ENCODE measurements at regions not wholly inside any gene's neighbourhood (a gene's known extent, or its start where the extent isn't known, plus 50 kb on each side); places are given as distances from the start of the nearest gene placed in this dataset.
A peak's percentile ranks its signal among the peaks of the same experiment; 100 is the strongest.

GRCh38 chr20:60255866-60256265 lies 297.6 kb downstream of the CDH26 start:
- peak; percentile 13 for DNase-seq (ENCODE audit: low read depth, low spot score)
- H3K4me3 ChIP-seq (ENCODE audit: low read depth, low read length): no peak overlapping the region
- in situ Hi-C loops (cut with HindIII; ENCODE audit: low sequenced_read_pairs): no loop called here
- no peak for TF ChIP-seq CTCF (IDR thresholded peaks at IDR 0.05; ENCODE audit: low read depth, low read length)

GRCh38 chr20:60256811-60257210 lies 298.6 kb downstream of the CDH26 start:
- no peak for TF ChIP-seq CTCF (IDR thresholded peaks at IDR 0.05; ENCODE audit: low read depth, low read length)
- no peak overlapping the region for H3K4me3 ChIP-seq (ENCODE audit: low read depth, low read length)
- no peak for DNase-seq (ENCODE audit: low read depth, low spot score)
- in situ Hi-C loops (cut with HindIII; ENCODE audit: low sequenced_read_pairs): no loop called here

DNA sequence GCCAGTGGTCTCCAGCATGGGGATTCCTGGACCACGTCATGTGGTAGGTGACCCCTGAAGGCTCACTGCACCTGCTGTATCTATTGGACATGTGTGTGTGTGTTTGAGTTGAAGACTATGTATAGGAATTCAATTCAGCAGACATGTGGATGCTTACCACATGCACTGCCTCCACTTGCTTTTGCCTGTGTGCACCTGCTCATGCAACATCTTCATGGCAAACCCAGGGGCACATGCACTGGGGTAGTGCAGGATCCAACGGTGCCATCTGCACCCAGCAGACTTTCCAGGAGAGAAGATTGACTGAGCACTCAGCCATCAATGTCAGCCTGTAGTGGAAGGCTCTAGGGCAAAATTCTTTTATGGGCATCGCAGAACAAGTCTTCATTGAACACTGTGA lies 299.4 kb downstream of the CDH26 start:
- DNase-seq (ENCODE audit: low read depth, low spot score): no peak
- in situ Hi-C loops (cut with HindIII; ENCODE audit: low sequenced_read_pairs): no loop called here

GRCh38 chr20:60258255-60258863 lies 300.1 kb downstream of the CDH26 start:
- no peak for DNase-seq (ENCODE audit: low read depth, low spot score)
- no peak for TF ChIP-seq CTCF (IDR thresholded peaks at IDR 0.05; ENCODE audit: low read depth, low read length)
- in situ Hi-C loops (cut with HindIII; ENCODE audit: low sequenced_read_pairs): no loop called here
- no peak overlapping the region for H3K4me3 ChIP-seq (ENCODE audit: low read depth, low read length)

More for the DNA sequence above, 299.4 kb downstream of the CDH26 start:
- H3K4me3 ChIP-seq (ENCODE audit: low read depth, low read length): no peak overlapping the region
- TF ChIP-seq CTCF (IDR thresholded peaks at IDR 0.05; ENCODE audit: low read depth, low read length): no peak

DNA sequence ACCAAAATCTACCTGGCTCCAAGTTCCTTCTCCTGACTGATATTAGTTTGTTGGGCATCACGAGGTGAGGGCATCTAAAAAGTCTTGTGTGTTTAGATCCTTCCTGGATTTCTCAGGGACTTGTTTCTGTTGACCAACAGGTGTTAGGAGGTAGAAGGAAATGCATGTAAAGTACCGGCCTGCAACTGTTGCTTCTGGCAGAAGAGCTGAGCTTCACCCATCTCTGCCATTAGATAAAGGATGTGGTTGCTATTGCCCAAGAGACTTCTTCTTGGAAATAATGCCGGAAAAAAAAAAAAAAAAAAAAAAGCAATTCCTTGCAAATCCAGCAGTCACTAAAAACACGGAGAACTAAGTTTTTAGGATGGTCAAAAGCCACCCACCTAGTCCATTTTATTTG lies 303.1 kb downstream of the CDH26 start:
- no peak for TF ChIP-seq CTCF (IDR thresholded peaks at IDR 0.05; ENCODE audit: low read depth, low read length)
- no peak for DNase-seq (ENCODE audit: low read depth, low spot score)
- H3K4me3 ChIP-seq (ENCODE audit: low read depth, low read length): no peak overlapping the region
- in situ Hi-C loops (cut with HindIII; ENCODE audit: low sequenced_read_pairs): no loop called here

DNA sequence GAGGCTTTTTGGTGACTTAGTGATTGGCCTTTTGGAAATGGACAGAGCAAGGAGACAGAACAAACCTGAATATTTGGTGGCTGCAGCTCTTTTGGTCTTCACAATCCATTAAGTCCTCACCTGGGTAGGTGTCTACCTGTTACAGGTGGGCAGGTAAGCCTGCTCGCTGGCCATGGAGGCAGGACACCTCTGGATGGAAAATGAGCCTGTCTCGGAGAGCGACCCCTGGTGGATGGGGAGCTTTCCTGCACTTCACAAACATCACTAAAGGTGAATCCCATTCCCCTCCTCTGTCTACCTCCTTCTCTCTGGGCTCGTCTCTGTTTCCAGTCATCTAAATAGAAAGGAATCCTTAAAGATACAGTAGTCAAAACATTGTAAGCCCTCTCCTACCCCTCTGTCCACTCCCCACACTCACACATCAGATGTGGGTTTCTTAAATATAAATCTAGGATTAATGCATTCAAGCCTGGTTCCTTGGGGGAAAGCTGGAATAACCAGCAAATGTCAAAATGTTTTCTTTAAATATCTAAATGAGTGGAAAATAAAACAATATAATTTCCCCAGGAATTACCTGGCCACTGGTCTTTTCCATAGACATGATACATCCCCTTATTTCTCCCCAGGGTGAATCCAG lies 304.9 kb downstream of the CDH26 start:
- in situ Hi-C loops (cut with HindIII; ENCODE audit: low sequenced_read_pairs): no loop called here
- DNase-seq (ENCODE audit: low read depth, low spot score): no peak
- H3K4me3 ChIP-seq (ENCODE audit: low read depth, low read length): no peak overlapping the region
- TF ChIP-seq CTCF (IDR thresholded peaks at IDR 0.05; ENCODE audit: low read depth, low read length): peak; percentile 73
